HEK293 (cell line): ENCODE measurements at regions not wholly inside any gene's neighbourhood (a gene's known extent, or its start where the extent isn't known, plus 50 kb on each side); places are given as distances from the start of the nearest gene placed in this dataset.

Experiments
- CTCF ChIA-PET: fragments of 350-600 bp; formaldehyde crosslinking; extraction: SDS; loops from one replicate; lab custom pipeline; 2021; ENCODE audit warnings: antibody characterized with exemption; lab: Yijun Ruan, JAX
- POLR2A ChIA-PET: fragments of 300-600 bp; formaldehyde crosslinking; extraction: SDS; loops from one replicate; lab custom pipeline; 2020; ENCODE audit warnings: antibody characterized with exemption, inconsistent platforms; lab: Yijun Ruan, JAX
- H3K27ac ChIP-seq: fragments of 200-500 bp; sonication (Bioruptor generic); 2 replicates; pipeline ENCODE4 v1.5.1; 2014; ENCODE audit warnings: low read depth, low read length, control low read depth, inconsistent platforms; ENCODE audit errors: extremely low read depth
- H3K36me3 ChIP-seq, 2 experiments: fragments of 200-500 bp in 1 of 2; sonication (Bioruptor generic) in 1 of 2; 1 replicate in 1 of 2; 2 replicates in 1 of 2; pipeline ENCODE4 v1.5.1; 2014 to 2017; ENCODE audit warnings: inconsistent platforms in 2 of 2, low read length in 2 of 2; ENCODE audit not compliant: control insufficient read depth in 2 of 2, insufficient read depth in 1 of 2
- H3K4me1 ChIP-seq: fragments of 200-500 bp; sonication (Bioruptor generic); 2 replicates; pipeline ENCODE4 v1.5.1; 2014; ENCODE audit warnings: mild to moderate bottlenecking, low read length, inconsistent platforms; ENCODE audit not compliant: control insufficient read depth, insufficient read depth
- H3K4me3 ChIP-seq: 2 replicates; pipeline ENCODE4 v1.5.1; 2011; ENCODE audit warnings: low read depth, mild to moderate bottlenecking, control low read depth, low read length, moderate library complexity
- H3K9me3 ChIP-seq: fragments of 200-500 bp; sonication (Bioruptor generic); 2 replicates; pipeline ENCODE4 v1.5.1; 2014; ENCODE audit warnings: low read depth, low read length, inconsistent platforms; ENCODE audit not compliant: control insufficient read depth, insufficient read depth
- AEBP2 ChIP-seq: fragments of 450-650 bp; formaldehyde crosslinking; IDR thresholded peaks from 2 replicates; pipeline ENCODE4 v1.5.1; 2016; ENCODE audit warnings: missing biosample characterization, missing genetic modification characterization, borderline replicate concordance
- IKZF3 ChIP-seq: fragments of 450-650 bp; IDR thresholded peaks from 2 replicates; pipeline ENCODE4 v1.5.0; 2018; ENCODE audit warnings: missing biosample characterization, mild to moderate bottlenecking, missing genetic modification characterization, moderate library complexity
- OSR2 ChIP-seq: fragments of 450-650 bp; formaldehyde crosslinking; IDR thresholded peaks from 2 replicates; pipeline ENCODE4 v1.5.1; 2016; ENCODE audit warnings: missing biosample characterization, missing genetic modification characterization
- OVOL3 ChIP-seq: fragments of 450-650 bp; formaldehyde crosslinking; IDR thresholded peaks from 2 replicates; pipeline ENCODE4 v1.5.1; 2016; ENCODE audit warnings: missing biosample characterization, missing genetic modification characterization
- PRDM1 ChIP-seq: fragments of 450-650 bp; formaldehyde crosslinking; IDR thresholded peaks from 2 replicates; pipeline ENCODE4; 2016; ENCODE audit warnings: missing biosample characterization, missing genetic modification characterization
- PRDM10 ChIP-seq: fragments of 450-650 bp; formaldehyde crosslinking; IDR thresholded peaks from 2 replicates; pipeline ENCODE4 v1.5.1; 2016; ENCODE audit warnings: missing biosample characterization, missing genetic modification characterization
- SETDB1 ChIP-seq: IDR thresholded peaks from one replicate; pipeline ENCODE4 v1.6.1; 2017; ENCODE audit warnings: mild to moderate bottlenecking, low read length, moderate library complexity, mixed read lengths; ENCODE audit not compliant: insufficient read length
- TRIM28 ChIP-seq: IDR thresholded peaks from 2 replicates; pipeline ENCODE4 v1.6.1; 2011; ENCODE audit warnings: low read length, control low read depth, borderline replicate concordance
- ZBTB10 ChIP-seq: fragments of 450-650 bp; formaldehyde crosslinking; IDR thresholded peaks from 2 replicates; pipeline ENCODE4 v1.5.1; 2016; ENCODE audit warnings: missing biosample characterization, missing genetic modification characterization
- ZBTB11 ChIP-seq: fragments of 450-650 bp; formaldehyde crosslinking; conservative IDR thresholded peaks from 2 replicates; pipeline ENCODE4 v1.5.1; 2016; ENCODE audit warnings: low read depth, missing biosample characterization, missing genetic modification characterization
- ZEB2 ChIP-seq: fragments of 450-650 bp; formaldehyde crosslinking; IDR thresholded peaks from 2 replicates; pipeline ENCODE4 v1.5.1; 2016; ENCODE audit warnings: missing biosample characterization, missing genetic modification characterization
- ZNF510 ChIP-seq: fragments of 450-650 bp; formaldehyde crosslinking; IDR thresholded peaks from 2 replicates; pipeline ENCODE4 v1.5.1; 2018; ENCODE audit warnings: mild to moderate bottlenecking, missing genetic modification characterization, missing biosample characterization; ENCODE audit not compliant: insufficient replicate concordance
- ZNF529 ChIP-seq: fragments of 450-650 bp; formaldehyde crosslinking; IDR thresholded peaks from 2 replicates; pipeline ENCODE4 v1.5.1; 2017; ENCODE audit warnings: missing genetic modification characterization, missing biosample characterization; ENCODE audit not compliant: insufficient replicate concordance
- ZNF571 ChIP-seq: fragments of 450-650 bp; formaldehyde crosslinking; IDR thresholded peaks from 2 replicates; pipeline ENCODE4 v1.5.0; 2017; ENCODE audit warnings: missing biosample characterization, missing genetic modification characterization
- ZNF664 ChIP-seq: fragments of 450-650 bp; formaldehyde crosslinking; IDR thresholded peaks from 2 replicates; pipeline ENCODE4 v1.5.1; 2016; ENCODE audit warnings: missing biosample characterization, missing genetic modification characterization
- ZNF777 ChIP-seq: fragments of 450-650 bp; formaldehyde crosslinking; IDR thresholded peaks from 2 replicates; pipeline ENCODE4 v1.5.1; 2017; ENCODE audit warnings: missing biosample characterization, missing genetic modification characterization, borderline replicate concordance
- ZSCAN18 ChIP-seq: fragments of 450-650 bp; formaldehyde crosslinking; IDR thresholded peaks from 2 replicates; pipeline ENCODE4 v1.5.1; 2016; ENCODE audit warnings: missing biosample characterization, missing genetic modification characterization
- ZSCAN5A ChIP-seq: fragments of 450-650 bp; formaldehyde crosslinking; IDR thresholded peaks from 2 replicates; pipeline ENCODE4 v1.5.1; 2016; ENCODE audit warnings: missing biosample characterization, missing genetic modification characterization

GRCh38 chr3:16671690-16672089, 66.5 kb upstream of the DAZL start (continued):
- TF ChIP-seq ZNF510 (tag by site-specific recombination) (no peak), ZSCAN18 (no peak), ZBTB10 (tag by site-specific recombination) (no peak), PRDM1 (no peak), ZNF777 (no peak), ZNF664 (tag by site-specific recombination) (no peak), ZBTB11 (tag by site-specific recombination) (no peak)

GRCh38 chr3:16673530-16673929, 68.3 kb upstream of the DAZL start:
- H3K27ac ChIP-seq = no peak overlapping the region
- no peaks in the 10 kb centered on the region for H3K9me3 ChIP-seq
- POLR2A ChIA-PET = no interaction called here
- CTCF ChIA-PET = interaction anchor here (0.9 to 1.5 kb wide), 2 partner anchors 9 to 15 kb away, joined by 3 to 5 read pairs; no protein-coding TSS in a partner anchor
- no peak overlapping the region for H3K4me3 ChIP-seq
- no peaks in the 10 kb centered on the region for H3K36me3 ChIP-seq
- no peaks in the 10 kb centered on the region for H3K4me1 ChIP-seq
- no peak for TF ChIP-seq ZEB2 (tag by site-specific recombination)
- TF ChIP-seq OVOL3 (tag by site-specific recombination) = no peak
- no peak for TF ChIP-seq IKZF3
- no peak for TF ChIP-seq ZSCAN5A (tag by site-specific recombination)
- TF ChIP-seq, all 188 proteins: peak for 0

GRCh38 chr3:16675805-16676204, 70.6 kb upstream of the DAZL start:
- no peaks in the 10 kb centered on the region for H3K4me1 ChIP-seq
- no peak overlapping the region for H3K27ac ChIP-seq
- no peak overlapping the region for H3K4me3 ChIP-seq
- H3K9me3 ChIP-seq = no peaks in the 10 kb centered on the region
- CTCF ChIA-PET = no interaction called here
- POLR2A ChIA-PET = no interaction called here
- no peaks in the 10 kb centered on the region for H3K36me3 ChIP-seq
- peak; percentile 40 for TF ChIP-seq ZNF529
- peak; percentile 67; the same call in 1 of the 2 replicates for TF ChIP-seq TRIM28
- peak; percentile 99 for TF ChIP-seq SETDB1
- TF ChIP-seq AEBP2 (tag by site-specific recombination) = no peak
- no peak for TF ChIP-seq ZNF571 (tag by site-specific recombination)
- TF ChIP-seq OSR2 (tag by site-specific recombination) = no peak
- TF ChIP-seq PRDM10 (tag by site-specific recombination) = no peak
